Endothelial cell of umbilical vein (primary cell): ENCODE measurements at regions not wholly inside any gene's neighbourhood (a gene's known extent, or its start where the extent isn't known, plus 50 kb on each side); places are given as distances from the start of the nearest gene placed in this dataset.

Experiments used
- BruUV-seq: library from RNA; stranded (reverse); fragments of 400-500 nt; replicated peaks from 2 replicates; lab custom pipeline; 2021; lab: Mats Ljungman, UMichigan
- CTCF ChIA-PET: fragments of 300-600, 350-600 bp; sonication (Branson Sonifier 250); formaldehyde crosslinking; loops from one replicate; lab custom pipeline; 2021; ENCODE audit warnings: antibody characterized with exemption, inconsistent platforms; lab: Charles Lee
- POLR2A ChIA-PET: fragments of 300-600, 350-600 bp; sonication (Branson Sonifier 250); formaldehyde crosslinking; loops from one replicate; lab custom pipeline; 2021; ENCODE audit warnings: antibody characterized with exemption, inconsistent platforms; lab: Charles Lee
- DNase-seq: peaks from one replicate; pipeline ENCODE4 v3.0.0-alpha.2; 2011; ENCODE audit warnings: low read depth, low spot score
- FAIRE-seq: peaks from 2 replicates; lab custom pipeline; 2011; peaks lifted over from hg19 to GRCh38; lab: Jason Lieb, UNC
- H2AFZ ChIP-seq: 2 replicates; pipeline ENCODE4 v1.6.0; 2012; ENCODE audit warnings: low read depth, low read length, control low read depth, inconsistent platforms
- H3K27ac ChIP-seq: 2 replicates; pipeline ENCODE4 v1.5.1; 2011; ENCODE audit warnings: low read depth, mild to moderate bottlenecking, control low read depth, low read length, moderate library complexity; ENCODE audit not compliant: insufficient read depth
- H3K27me3 ChIP-seq, 2 experiments: 2 replicates each; pipeline versions ENCODE4 v1.6.0 to v1.6.1; 2011; ENCODE audit warnings: low read length in 2 of 2, mixed read lengths in 1 of 2; ENCODE audit not compliant: control insufficient read depth in 2 of 2, insufficient read depth in 2 of 2
- H3K36me3 ChIP-seq, 2 experiments: 2 replicates in 1 of 2; 3 replicates in 1 of 2; pipeline ENCODE4 v1.5.1; 2011; ENCODE audit warnings: low read length in 2 of 2, mild to moderate bottlenecking in 1 of 2, moderate library complexity in 1 of 2; ENCODE audit not compliant: control insufficient read depth in 2 of 2, insufficient read depth in 2 of 2; ENCODE audit errors: extremely low read depth in 1 of 2
- H3K4me1 ChIP-seq: 3 replicates; pipeline ENCODE4 v1.5.1; 2011; ENCODE audit warnings: mild to moderate bottlenecking, low read length; ENCODE audit not compliant: control insufficient read depth, insufficient read depth; ENCODE audit errors: extremely low read depth
- H3K4me2 ChIP-seq: 2 replicates; pipeline ENCODE4 v1.6.1; 2011; ENCODE audit warnings: low read length, control low read depth, mixed read lengths; ENCODE audit not compliant: insufficient read depth
- H3K4me3 ChIP-seq, 3 experiments: fragments of 200-600 bp in 1 of 3; sonication (generic), shearing (Covaris generic) in 1 of 3; replicated peaks in 1 of 3; 2 replicates each; pipeline ENCODE4 v1.5.1; 2011 to 2016; ENCODE audit warnings: control low read depth in 3 of 3, low read length in 3 of 3, mild to moderate bottlenecking in 2 of 3, inconsistent platforms in 1 of 3, low read depth in 1 of 3, moderate library complexity in 1 of 3; ENCODE audit not compliant: insufficient read depth in 1 of 3
- H3K79me2 ChIP-seq: 2 replicates; pipeline ENCODE4 v1.6.0; 2012; ENCODE audit warnings: low read length, inconsistent platforms; ENCODE audit not compliant: control insufficient read depth, insufficient read depth
- H3K9ac ChIP-seq: replicated peaks from 2 replicates; pipeline ENCODE3; 2011; ENCODE audit warnings: low read length, control low read depth; ENCODE audit not compliant: insufficient read depth; ENCODE audit errors: extremely low read depth
- H3K9me1 ChIP-seq: replicated peaks from 3 replicates; pipeline ENCODE4 v1.6.0; 2011; ENCODE audit warnings: mild to moderate bottlenecking, low read length; ENCODE audit not compliant: control insufficient read depth, insufficient read depth; ENCODE audit errors: extremely low read depth
- H3K9me3 ChIP-seq: replicated peaks from 2 replicates; pipeline ENCODE4 v1.5.1; 2012; ENCODE audit warnings: low read length, inconsistent platforms; ENCODE audit not compliant: control insufficient read depth, insufficient read depth
- H4K20me1 ChIP-seq: replicated peaks from 2 replicates; pipeline ENCODE3; 2011; ENCODE audit warnings: mild to moderate bottlenecking, low read length; ENCODE audit not compliant: control insufficient read depth, insufficient read depth; ENCODE audit errors: extremely low read depth
- CTCF ChIP-seq, 2 donors: IDR thresholded peaks; 1 replicate in 1 of 2; 2 replicates in 1 of 2; pipeline ENCODE4 v1.5.1; 2011; ENCODE audit warnings: low read length in 2 of 2, mild to moderate bottlenecking in 2 of 2, moderate library complexity in 2 of 2, control low read depth in 1 of 2, inconsistent platforms in 1 of 2, low read depth in 1 of 2; ENCODE audit not compliant: insufficient read depth in 1 of 2; ENCODE audit errors: extremely low read depth in 1 of 2
- EZH2 ChIP-seq: IDR thresholded peaks from 2 replicates; pipeline ENCODE4 v1.6.1; 2012; ENCODE audit warnings: borderline replicate concordance, low read depth, mild to moderate bottlenecking, moderate library complexity, low read length, inconsistent platforms; ENCODE audit not compliant: severe bottlenecking
- JUN ChIP-seq: IDR thresholded peaks from 2 replicates; pipeline ENCODE4 v1.6.1; 2011; ENCODE audit warnings: borderline replicate concordance, low read depth; ENCODE audit not compliant: insufficient read length, insufficient read depth
- POLR2A ChIP-seq: IDR thresholded peaks from 2 replicates; pipeline ENCODE4 v1.6.1; 2012; ENCODE audit warnings: low read depth, mild to moderate bottlenecking, control low read depth, low read length
- POLR2AphosphoS5 ChIP-seq: IDR thresholded peaks from 2 replicates; pipeline ENCODE4 v1.6.1; 2012; ENCODE audit warnings: low read depth, mild to moderate bottlenecking, control low read depth, low read length, moderate library complexity; ENCODE audit not compliant: insufficient read depth
- dilution Hi-C: fragments of 300-500 bp; cut with MboI; formaldehyde crosslinking; loops from one replicate; pipeline ENCODE4 v1.15.0; 2019; ENCODE audit warnings: low sequenced_read_pairs; ENCODE audit not compliant: extremely low pct_ligation_motif_present
- intact Hi-C: fragments of 100-400 bp; cut with micrococcal nuclease; formaldehyde crosslinking; loops from one replicate; pipeline ENCODE4 v1.10.0; 2022

- no peak for FAIRE-seq
- H3K9ac ChIP-seq: no peak overlapping the region
Measured at GRCh38 chr6:148285205-148285604, 57.4 kb upstream of the SASH1 start.

More at GRCh38 chr6:148285205-148285604, 57.4 kb upstream of the SASH1 start:
- Histone ChIP-seq H4K20me1 (no peaks in the 10 kb centered on the region), H2AFZ (no peak overlapping the region), H3K27me3 (no peaks in the 10 kb centered on the region), H3K9me1 (no peaks in the 10 kb centered on the region), H3K36me3 (no peaks in the 10 kb centered on the region), H3K27ac (no peak overlapping the region), H3K79me2 (no peaks in the 10 kb centered on the region), H3K4me2 (no peak overlapping the region), H3K9me3 (no peaks in the 10 kb centered on the region), H3K4me3 (no peak overlapping the region), H3K4me1 (peaks cover 6% of the 10 kb centered on the region)
- POLR2A ChIA-PET: no interaction called here
- no peak for DNase-seq
- intact Hi-C loops (no loop called here), dilution Hi-C loops (no loop called here)
- TF ChIP-seq CTCF (IDR thresholded peaks at IDR 0.05; ENCODE audit: extremely low read depth in 1 of 2, insufficient read depth in 1 of 2, low read depth in 1 of 2, low read length in 2 of 2): no peak
- TF ChIP-seq EZH2: no peak
- TF ChIP-seq JUN: no peak
- TF ChIP-seq POLR2A: no peak
- no peak for TF ChIP-seq POLR2AphosphoS5
- BruUV-seq: no TSS peak
- CTCF ChIA-PET: no interaction called here
